Uterus (tissue), 3 donors: ENCODE measurements at regions not wholly inside any gene's neighbourhood (a gene's known extent, or its start where the extent isn't known, plus 50 kb on each side); places are given as distances from the start of the nearest gene placed in this dataset.

ENCODE experiments used
- DNase-seq, 2 donors: peaks; one replicate each; pipeline ENCODE4 v3.0.0-alpha.2; 2019 to 2020
- H3K27ac ChIP-seq, 2 donors: fragments of 200-600 bp; sonication (generic); 1 replicate in 1 of 2; 2 replicates in 1 of 2; pipeline ENCODE4 v1.5.1; 2016 to 2018
- H3K27me3 ChIP-seq, 2 donors: fragments of 200-600 bp; sonication (generic); one replicate each; pipeline ENCODE4 v1.5.1; 2018 to 2019; ENCODE audit warnings: control low read depth in 1 of 2
- H3K36me3 ChIP-seq, 2 donors: fragments of 200-600 bp; sonication (generic); one replicate each; pipeline ENCODE4 v1.5.1; 2019; ENCODE audit warnings: control low read depth in 1 of 2
- H3K4me1 ChIP-seq, 2 donors: fragments of 200-600 bp; sonication (generic); one replicate each; pipeline ENCODE4 v1.5.1; 2018 to 2019; ENCODE audit warnings: control low read depth in 1 of 2
- H3K4me3 ChIP-seq, 2 donors: fragments of 200-600 bp; sonication (generic); 1 replicate in 1 of 2; 2 replicates in 1 of 2; pipeline ENCODE4 v1.5.1; 2018 to 2019; ENCODE audit warnings: mild to moderate bottlenecking in 1 of 2
- H3K9me3 ChIP-seq, 2 donors: fragments of 200-600 bp; sonication (generic); one replicate each; pipeline ENCODE4 v1.5.1; 2019; ENCODE audit warnings: control low read depth in 1 of 2
- POLR2A ChIP-seq, 2 donors: fragments of 450-650 bp; IDR thresholded peaks; one replicate each; pipeline ENCODE4 v1.6.1; 2016; ENCODE audit warnings: antibody characterized with exemption in 2 of 2, mild to moderate bottlenecking in 1 of 2, moderate library complexity in 1 of 2
- intact Hi-C: fragments of 100-400 bp; cut with DNase I; formaldehyde crosslinking; loops from one replicate; pipeline ENCODE4 v1.15.1; 2023; ENCODE audit warnings: low total_unique reads
- TF ChIP-seq, protein P1 (sequence below), 4 experiments: fragments of 200-600 bp in 2 of 4; fragments of 450-650 bp in 2 of 4; sonication (generic) in 2 of 4; IDR thresholded peaks; one replicate each; pipeline ENCODE4 v1.5.1; 2016 to 2019; ENCODE audit warnings: antibody characterized with exemption in 4 of 4, mild to moderate bottlenecking in 2 of 4, moderate library complexity in 1 of 4
- donor health status: DM: yes; HTN: yes; CAD: no.

DNA sequence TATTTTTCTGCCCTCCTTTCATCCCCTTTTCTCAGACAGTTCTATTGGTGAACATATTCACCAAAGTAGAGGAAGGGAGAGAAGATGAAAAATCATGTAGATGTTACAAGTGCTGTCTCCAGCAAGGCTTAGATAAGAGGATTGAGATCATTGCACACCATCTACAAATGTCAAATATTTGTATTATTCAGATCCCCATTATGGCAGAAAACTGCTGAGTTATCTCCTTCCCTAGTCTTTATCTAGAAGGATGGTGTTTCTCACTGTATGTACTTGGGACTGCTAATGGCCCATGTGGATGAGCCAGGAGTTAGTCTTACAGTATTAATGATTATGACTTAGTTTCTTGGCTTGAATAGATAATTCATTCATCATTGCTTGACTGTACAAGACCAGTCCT lies 147.2 kb upstream of the EEPD1 start:
- no peak for DNase-seq
- intact Hi-C loops: no loop called here

DNA sequence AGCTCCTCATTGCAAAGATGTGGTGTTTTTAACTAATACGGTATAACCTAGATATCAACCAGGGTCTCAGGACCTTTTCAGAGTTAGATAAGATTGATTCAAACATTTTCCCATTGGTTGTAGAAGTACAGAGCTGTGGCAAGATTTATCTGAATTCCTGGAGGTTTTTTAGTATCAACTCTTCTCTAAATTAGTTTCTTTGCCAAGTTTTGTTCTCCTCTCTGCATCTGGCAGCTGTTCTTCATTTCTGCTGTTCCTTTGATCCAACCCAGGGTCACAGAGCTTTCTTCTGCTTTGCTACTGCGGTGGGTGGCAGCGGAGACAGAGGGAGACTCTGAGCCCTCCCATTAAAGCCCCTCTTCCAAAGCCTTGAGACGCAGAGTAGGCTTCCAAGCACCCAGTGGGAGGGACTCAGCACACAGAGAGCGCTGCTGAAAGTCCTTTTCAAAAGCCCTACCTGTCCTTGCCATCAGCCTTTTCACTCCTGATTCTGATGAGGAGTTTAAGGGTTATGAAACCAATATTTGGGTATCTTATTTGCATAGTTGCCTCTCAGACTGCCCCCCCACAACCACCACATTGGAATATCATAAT lies 146.3 kb upstream of the EEPD1 start:
- Histone ChIP-seq H3K27me3 (no peaks in the 10 kb centered on the region), H3K4me1 (no peaks in the 10 kb centered on the region), H3K4me3 (no peak overlapping the region), H3K36me3 (no peaks in the 10 kb centered on the region), H3K9me3 (no peaks in the 10 kb centered on the region), H3K27ac (no peak overlapping the region)
- intact Hi-C loops: no loop called here
- TF ChIP-seq, protein P1, sequence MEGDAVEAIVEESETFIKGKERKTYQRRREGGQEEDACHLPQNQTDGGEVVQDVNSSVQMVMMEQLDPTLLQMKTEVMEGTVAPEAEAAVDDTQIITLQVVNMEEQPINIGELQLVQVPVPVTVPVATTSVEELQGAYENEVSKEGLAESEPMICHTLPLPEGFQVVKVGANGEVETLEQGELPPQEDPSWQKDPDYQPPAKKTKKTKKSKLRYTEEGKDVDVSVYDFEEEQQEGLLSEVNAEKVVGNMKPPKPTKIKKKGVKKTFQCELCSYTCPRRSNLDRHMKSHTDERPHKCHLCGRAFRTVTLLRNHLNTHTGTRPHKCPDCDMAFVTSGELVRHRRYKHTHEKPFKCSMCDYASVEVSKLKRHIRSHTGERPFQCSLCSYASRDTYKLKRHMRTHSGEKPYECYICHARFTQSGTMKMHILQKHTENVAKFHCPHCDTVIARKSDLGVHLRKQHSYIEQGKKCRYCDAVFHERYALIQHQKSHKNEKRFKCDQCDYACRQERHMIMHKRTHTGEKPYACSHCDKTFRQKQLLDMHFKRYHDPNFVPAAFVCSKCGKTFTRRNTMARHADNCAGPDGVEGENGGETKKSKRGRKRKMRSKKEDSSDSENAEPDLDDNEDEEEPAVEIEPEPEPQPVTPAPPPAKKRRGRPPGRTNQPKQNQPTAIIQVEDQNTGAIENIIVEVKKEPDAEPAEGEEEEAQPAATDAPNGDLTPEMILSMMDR (IDR thresholded peaks at IDR 0.05): no peak
- TF ChIP-seq POLR2A (IDR thresholded peaks at IDR 0.05): no peak
- no peak for DNase-seq

More for the DNA sequence above, 147.2 kb upstream of the EEPD1 start:
- TF ChIP-seq POLR2A (IDR thresholded peaks at IDR 0.05): no peak
- TF ChIP-seq, protein P1 (IDR thresholded peaks at IDR 0.05): no peak
- H3K27ac ChIP-seq: no peak overlapping the region
- no peaks in the 10 kb centered on the region for H3K27me3 ChIP-seq
- no peaks in the 10 kb centered on the region for H3K4me1 ChIP-seq
- H3K9me3 ChIP-seq: no peaks in the 10 kb centered on the region
- no peaks in the 10 kb centered on the region for H3K36me3 ChIP-seq
- H3K4me3 ChIP-seq: no peak overlapping the region

DNA sequence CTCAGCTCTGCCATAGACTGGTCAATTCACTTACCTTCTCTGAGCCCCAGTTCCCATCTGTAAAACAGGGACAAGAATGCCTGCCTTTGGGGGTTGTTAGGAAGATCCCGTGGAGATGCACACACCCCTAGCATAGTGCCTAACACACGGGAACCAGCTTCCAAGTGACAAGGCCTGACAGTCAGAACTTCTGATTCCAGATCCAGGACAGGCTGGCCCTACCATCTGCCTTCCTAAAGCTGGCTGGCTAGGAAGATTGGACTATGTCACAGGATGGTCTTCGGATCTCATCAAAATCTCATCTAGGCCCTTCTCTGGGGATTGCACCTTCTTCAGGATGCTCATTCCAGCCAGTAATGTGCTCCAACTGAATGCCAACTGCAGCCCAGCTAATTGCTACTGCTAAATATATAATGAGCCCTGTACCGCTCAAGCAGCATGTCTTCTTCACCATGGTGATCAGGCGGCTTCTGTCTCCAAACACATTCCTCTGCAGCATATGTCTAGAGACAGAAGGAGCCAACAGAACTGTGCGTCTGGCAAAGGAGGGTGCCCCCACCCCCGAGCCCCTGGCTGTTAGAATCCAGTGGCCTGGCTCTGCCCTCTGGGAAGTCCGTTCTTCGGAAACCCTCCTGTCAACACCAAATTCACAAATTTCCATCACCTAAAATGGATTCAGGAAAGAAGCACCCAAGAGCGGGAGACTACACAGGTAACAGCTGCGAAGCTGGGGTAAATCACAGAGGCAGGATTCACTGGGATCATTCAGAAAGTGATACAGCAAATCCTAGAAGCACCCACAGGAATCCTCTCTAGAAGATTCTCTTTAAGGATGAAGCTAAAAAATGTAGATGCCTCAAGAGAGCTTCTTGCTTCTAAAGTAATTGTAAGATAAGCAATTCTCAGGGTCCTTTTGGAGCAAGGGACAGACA lies 142.1 kb upstream of the EEPD1 start:
- Histone ChIP-seq H3K27ac (no peak overlapping the region), H3K4me3 (no peak overlapping the region), H3K36me3 (no peaks in the 10 kb centered on the region), H3K9me3 (no peaks in the 10 kb centered on the region), H3K4me1 (no peaks in the 10 kb centered on the region), H3K27me3 (no peaks in the 10 kb centered on the region)
- intact Hi-C loops: no loop called here
- TF ChIP-seq, protein P1 (IDR thresholded peaks at IDR 0.05): no peak
- no peak for TF ChIP-seq POLR2A (IDR thresholded peaks at IDR 0.05)
- no peak for DNase-seq

DNA sequence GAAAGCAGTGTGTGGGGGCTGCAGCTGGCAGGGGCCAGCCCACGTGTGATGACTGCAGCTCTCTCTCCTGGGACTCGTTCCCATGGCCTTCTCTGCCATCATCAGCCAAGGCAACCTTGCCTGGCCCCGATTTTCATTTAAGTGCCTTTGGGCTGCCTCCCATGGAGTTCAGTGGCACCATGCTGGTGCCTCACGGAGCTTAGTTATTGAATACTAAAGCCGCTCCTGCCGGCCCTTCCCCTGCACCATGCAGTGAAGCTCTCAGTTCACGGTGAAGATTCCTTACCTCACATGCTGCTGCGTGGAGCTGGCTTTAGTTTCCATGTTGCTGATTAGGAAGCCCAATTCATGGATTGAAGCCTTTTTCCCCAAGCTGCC lies 141.5 kb upstream of the EEPD1 start:
- no peak for DNase-seq
- TF ChIP-seq POLR2A (IDR thresholded peaks at IDR 0.05): no peak
- TF ChIP-seq, protein P1 (IDR thresholded peaks at IDR 0.05): no peak

More for the DNA sequence above, 141.5 kb upstream of the EEPD1 start:
- Histone ChIP-seq H3K9me3 (no peaks in the 10 kb centered on the region), H3K36me3 (no peaks in the 10 kb centered on the region), H3K27me3 (no peaks in the 10 kb centered on the region), H3K27ac (no peak overlapping the region), H3K4me1 (no peaks in the 10 kb centered on the region), H3K4me3 (no peak overlapping the region)
- intact Hi-C loops: no loop called here
